ENCODE measurements at regions not wholly inside any gene's neighbourhood (a gene's known extent, or its start where the extent isn't known, plus 50 kb on each side); places are given as distances from the start of the nearest gene placed in this dataset.

DNA sequence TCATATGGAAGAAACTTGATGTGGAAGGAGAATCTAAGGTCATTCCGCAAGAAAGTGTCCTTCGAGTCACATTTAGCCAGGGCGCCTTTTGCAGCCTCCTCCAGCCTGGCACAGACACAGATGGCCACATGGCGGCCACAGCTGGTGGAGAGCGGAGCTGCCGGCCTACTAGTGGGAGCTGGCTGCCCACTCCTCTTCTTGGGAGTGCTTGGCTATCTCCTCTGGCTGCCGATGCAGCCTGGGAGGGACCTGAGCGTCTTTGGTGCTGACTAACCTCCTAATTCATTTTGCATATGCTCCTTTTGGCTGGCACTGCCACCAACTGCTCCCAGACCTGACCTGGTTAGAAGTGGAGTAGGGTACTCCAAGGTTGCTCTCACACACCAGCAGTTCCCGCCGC is 199.3 kb upstream of the MYT1L start:
- Histone ChIP-seq H3K9me3 (peaks cover 10% of the 10 kb centered on the region), H3K36me3 (ENCODE audit: low read depth) (no peaks in the 10 kb centered on the region), H3K4me1 (ENCODE audit: low read depth) (no peaks in the 10 kb centered on the region), H3K4me3 (no peak overlapping the region)
- ATAC-seq (no peak), DNase-seq (no peak)
- TF ChIP-seq, protein P1, sequence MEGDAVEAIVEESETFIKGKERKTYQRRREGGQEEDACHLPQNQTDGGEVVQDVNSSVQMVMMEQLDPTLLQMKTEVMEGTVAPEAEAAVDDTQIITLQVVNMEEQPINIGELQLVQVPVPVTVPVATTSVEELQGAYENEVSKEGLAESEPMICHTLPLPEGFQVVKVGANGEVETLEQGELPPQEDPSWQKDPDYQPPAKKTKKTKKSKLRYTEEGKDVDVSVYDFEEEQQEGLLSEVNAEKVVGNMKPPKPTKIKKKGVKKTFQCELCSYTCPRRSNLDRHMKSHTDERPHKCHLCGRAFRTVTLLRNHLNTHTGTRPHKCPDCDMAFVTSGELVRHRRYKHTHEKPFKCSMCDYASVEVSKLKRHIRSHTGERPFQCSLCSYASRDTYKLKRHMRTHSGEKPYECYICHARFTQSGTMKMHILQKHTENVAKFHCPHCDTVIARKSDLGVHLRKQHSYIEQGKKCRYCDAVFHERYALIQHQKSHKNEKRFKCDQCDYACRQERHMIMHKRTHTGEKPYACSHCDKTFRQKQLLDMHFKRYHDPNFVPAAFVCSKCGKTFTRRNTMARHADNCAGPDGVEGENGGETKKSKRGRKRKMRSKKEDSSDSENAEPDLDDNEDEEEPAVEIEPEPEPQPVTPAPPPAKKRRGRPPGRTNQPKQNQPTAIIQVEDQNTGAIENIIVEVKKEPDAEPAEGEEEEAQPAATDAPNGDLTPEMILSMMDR (IDR thresholded peaks at IDR 0.05): no peak
- intact Hi-C loops (cut with DNase I, micrococcal nuclease): no loop called here

DNA sequence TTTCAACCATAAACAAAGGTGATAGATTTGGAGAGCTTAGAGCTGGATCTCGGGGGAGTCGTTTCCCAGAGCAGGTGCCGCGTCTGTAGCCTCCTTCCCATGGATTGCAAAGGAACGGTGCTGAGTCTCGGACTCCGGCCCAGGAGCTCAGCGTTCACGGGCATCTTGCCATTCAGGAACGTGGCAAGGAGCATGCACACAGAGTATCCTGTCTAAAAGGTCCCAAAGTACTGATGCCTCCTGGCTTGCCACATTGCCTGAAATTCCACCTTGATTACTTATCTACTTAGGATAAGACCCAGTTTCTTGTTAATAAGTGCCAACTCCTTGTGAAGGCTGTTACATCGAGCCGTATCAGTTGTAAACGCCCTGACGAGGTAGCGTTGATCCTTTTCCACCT is 197.8 kb upstream of the MYT1L start:
- intact Hi-C loops (cut with DNase I, micrococcal nuclease): no loop called here
- ATAC-seq: no peak
- no peak for DNase-seq

GRCh38 chr2:2527148-2527547 is 196.1 kb upstream of the MYT1L start:
- no peaks in the 10 kb centered on the region for H3K36me3 ChIP-seq (ENCODE audit: low read depth)
- intact Hi-C loops (cut with DNase I, micrococcal nuclease): no loop called here
- H3K4me3 ChIP-seq: no peak overlapping the region
- TF ChIP-seq, protein P1 (IDR thresholded peaks at IDR 0.05): no peak
- ATAC-seq (no peak), DNase-seq (no peak)
- H3K9me3 ChIP-seq: peaks cover 14% of the 10 kb centered on the region
- no peaks in the 10 kb centered on the region for H3K4me1 ChIP-seq (ENCODE audit: low read depth)

More for the DNA sequence above, 197.8 kb upstream of the MYT1L start:
- Histone ChIP-seq H3K4me1 (ENCODE audit: low read depth) (no peaks in the 10 kb centered on the region), H3K4me3 (no peak overlapping the region), H3K36me3 (ENCODE audit: low read depth) (no peaks in the 10 kb centered on the region), H3K9me3 (peaks cover 6% of the 10 kb centered on the region)
- TF ChIP-seq, protein P1 (IDR thresholded peaks at IDR 0.05): no peak

- intact Hi-C loops (cut with DNase I, micrococcal nuclease): no loop called here
- H3K9me3 ChIP-seq: peaks cover 14% of the 10 kb centered on the region
- TF ChIP-seq, protein P1 (IDR thresholded peaks at IDR 0.05): no peak
- ATAC-seq: no peak
- no peaks in the 10 kb centered on the region for H3K36me3 ChIP-seq (ENCODE audit: low read depth)
- H3K4me3 ChIP-seq: no peak overlapping the region
- no peaks in the 10 kb centered on the region for H3K4me1 ChIP-seq (ENCODE audit: low read depth)
- no peak for DNase-seq
These were observed 193.4 kb upstream of the MYT1L start for GRCh38 chr2:2524348-2524941.

GRCh38 chr2:2523461-2524347 is 192.6 kb upstream of the MYT1L start:
- Histone ChIP-seq H3K4me3 (no peak overlapping the region), H3K36me3 (ENCODE audit: low read depth) (no peaks in the 10 kb centered on the region), H3K9me3 (peaks cover 7% of the 10 kb centered on the region), H3K4me1 (ENCODE audit: low read depth) (no peaks in the 10 kb centered on the region)
- DNase-seq: no peak
- TF ChIP-seq, protein P1 (IDR thresholded peaks at IDR 0.05): no peak
- ATAC-seq: no peak
- intact Hi-C loops (cut with DNase I, micrococcal nuclease): no loop called here

All from mucosa of descending colon (tissue), 3 donors.